GM19324 (cell line): ENCODE measurements at regions not wholly inside any gene's neighbourhood (a gene's known extent, or its start where the extent isn't known, plus 50 kb on each side); places are given as distances from the start of the nearest gene placed in this dataset.

ENCODE experiments used
- ATAC-seq: cut with Tn5 transposase; IDR thresholded peaks from one replicate; pipeline ENCODE4 v1.9.1; 2021; ENCODE audit warnings: mild to moderate bottlenecking, moderate library complexity; ENCODE audit not compliant: unreplicated experiment, low FRiP score

DNA sequence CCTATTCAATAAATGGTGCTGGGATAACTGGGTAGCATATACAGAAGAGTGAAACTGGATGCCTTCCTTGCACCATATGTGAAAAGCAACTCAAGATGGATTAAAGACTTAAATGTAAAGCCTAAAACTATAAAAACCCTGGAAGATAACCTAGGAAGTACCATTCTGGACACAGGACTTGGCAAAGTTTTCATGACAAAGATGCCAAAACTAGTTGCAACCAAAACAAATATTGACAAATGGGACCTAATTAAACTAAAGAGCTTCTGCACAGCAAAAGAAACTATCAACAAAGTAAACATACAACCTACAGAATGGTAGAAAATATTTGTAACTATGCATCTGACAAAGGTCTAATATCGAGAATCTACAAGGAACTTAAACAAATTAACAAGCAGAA, 129.1 kb upstream of the CTBP2 start:
- no peak for ATAC-seq

DNA sequence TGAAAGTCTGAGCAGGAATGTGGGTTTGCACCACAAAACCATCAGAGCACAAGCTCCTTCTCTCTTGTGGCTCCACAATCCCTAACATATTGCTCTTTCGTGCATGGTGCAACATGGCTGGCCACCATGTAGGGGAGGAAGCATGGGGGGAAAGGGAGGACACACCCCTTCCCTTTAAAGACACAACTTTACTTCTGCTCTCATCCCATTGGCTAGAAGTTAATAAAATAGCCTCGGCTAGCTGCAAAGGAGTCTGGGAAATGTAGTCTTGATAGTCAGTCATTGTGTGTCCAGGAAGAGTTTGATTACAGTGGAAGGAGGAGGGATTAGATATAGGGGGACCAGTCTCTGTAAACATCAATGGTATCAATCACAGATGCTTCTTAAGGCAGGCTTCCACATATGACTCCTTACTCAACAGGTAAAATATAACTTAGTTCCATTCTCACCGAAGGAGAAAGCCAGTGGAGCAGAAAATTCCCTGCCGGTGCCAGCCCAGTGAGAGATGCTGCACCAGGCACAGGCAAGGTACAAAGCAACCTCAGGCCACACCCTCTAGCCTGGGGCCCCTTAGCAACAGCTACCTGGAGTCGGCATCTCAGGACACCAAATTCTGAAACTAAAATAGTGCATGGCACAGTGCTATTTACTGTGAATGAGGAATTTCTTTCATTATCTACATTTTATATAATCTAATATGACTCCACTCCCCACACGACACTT, 124.7 kb upstream of the CTBP2 start:
- no peak for ATAC-seq

DNA sequence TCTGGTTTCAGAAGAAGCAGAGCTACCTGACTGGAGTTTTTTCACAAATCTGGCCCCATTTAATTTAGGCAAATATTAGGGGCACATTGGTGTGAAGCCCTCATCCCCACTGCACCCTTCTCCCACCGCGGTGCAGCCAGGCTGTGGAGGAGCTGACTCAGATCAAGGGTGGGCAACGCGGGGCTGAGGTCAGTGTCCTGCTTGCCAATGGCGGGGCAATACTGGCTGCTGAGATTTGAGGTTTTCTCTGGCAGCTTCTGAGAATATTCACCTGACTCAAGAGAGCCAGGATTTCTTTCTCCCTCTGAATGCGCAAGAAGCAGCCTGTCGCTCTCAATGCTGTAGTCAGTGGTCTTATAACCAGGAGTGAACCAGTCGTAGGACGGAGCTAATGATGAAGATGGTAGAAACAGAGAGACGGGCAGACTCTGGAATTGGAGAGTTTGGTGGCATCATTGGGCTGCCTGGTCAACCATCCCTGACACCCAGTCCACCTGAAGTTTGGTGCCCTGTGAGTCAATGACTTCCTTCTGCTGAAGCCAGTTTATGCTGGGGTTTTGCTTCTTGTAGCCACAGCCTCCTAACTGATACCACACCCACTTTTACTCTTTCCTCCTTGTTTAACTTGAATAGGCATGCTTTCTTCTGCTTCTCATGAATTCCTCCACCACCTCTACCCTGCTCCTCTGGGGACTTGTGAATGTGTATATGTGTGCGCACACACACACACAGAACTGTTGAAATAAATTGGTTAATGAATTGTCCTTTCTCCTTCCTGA, 123.7 kb upstream of the CTBP2 start:
- no peak for ATAC-seq

DNA sequence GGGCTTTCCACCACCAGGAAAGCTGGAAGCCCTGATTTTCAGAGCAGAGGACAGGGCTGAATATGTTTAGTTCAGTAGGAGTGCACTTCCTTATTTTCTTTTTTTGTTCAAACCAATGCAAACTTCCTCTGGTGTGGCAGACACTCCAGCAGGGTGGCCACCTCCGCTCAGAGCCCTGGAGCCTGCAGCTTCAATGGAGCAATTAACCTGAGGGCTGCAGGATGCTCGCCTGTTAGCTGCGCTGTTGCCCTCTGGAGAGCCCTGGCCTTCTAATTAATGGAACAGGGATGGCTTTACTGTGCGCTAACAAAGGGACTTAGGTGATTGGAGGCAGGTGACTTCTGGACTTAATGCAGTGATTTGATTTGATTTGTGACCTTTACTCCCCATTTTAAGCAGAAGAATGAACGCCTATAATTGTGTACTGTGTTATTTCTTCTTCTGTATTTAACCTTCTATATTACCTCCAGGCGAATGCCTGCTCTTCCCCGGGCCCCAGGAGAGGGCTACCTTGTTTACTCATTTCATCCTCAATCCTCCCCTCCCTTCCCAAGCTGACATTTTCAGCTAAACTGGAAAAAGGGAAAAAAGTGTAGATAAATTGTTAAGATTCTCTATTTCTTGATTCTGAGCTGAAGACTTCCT, 123.0 kb upstream of the CTBP2 start:
- ATAC-seq, result no peak

- ATAC-seq, result no peak
Observed at GRCh38 chr10:125281091-125281490, 120.7 kb upstream of the CTBP2 start.

- ATAC-seq, result no peak
Observed at GRCh38 chr10:125276133-125276532, 115.8 kb upstream of the CTBP2 start.

GRCh38 chr10:125274961-125275360, 114.6 kb upstream of the CTBP2 start:
- ATAC-seq, result no peak

GRCh38 chr10:125273023-125273422, 112.7 kb upstream of the CTBP2 start:
- no peak for ATAC-seq

- ATAC-seq, result no peak
Observed at GRCh38 chr10:125269716-125270115, 109.4 kb upstream of the CTBP2 start.

- ATAC-seq, result no peak
Observed at GRCh38 chr10:125266966-125267365, 106.6 kb upstream of the CTBP2 start.

- no peak for ATAC-seq
Observed at GRCh38 chr10:125266541-125266940, 106.2 kb upstream of the CTBP2 start.

GRCh38 chr10:125265579-125265955, 105.2 kb upstream of the CTBP2 start:
- ATAC-seq, result no peak

GRCh38 chr10:125264757-125265578, 104.6 kb upstream of the CTBP2 start:
- no peak for ATAC-seq

DNA sequence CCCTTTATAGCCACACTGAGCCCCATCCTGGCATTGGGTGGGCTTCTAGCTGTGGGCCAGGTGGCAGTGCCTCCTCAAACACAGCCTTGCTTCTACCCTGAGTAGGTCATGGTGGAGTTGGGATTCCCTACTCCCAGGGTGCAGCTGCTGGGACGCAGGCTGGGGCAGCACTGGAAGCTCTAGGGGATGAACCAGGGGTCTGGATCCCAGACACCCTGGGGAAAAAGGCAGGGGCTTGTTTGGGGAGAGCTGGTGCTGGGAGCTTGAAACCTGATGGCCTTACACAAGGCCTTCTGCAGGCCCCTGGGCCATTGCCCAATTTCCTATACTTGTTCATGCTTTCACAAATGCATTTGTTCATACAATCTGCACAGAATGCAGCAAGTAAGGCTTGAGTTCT, 103.7 kb upstream of the CTBP2 start:
- no peak for ATAC-seq

DNA sequence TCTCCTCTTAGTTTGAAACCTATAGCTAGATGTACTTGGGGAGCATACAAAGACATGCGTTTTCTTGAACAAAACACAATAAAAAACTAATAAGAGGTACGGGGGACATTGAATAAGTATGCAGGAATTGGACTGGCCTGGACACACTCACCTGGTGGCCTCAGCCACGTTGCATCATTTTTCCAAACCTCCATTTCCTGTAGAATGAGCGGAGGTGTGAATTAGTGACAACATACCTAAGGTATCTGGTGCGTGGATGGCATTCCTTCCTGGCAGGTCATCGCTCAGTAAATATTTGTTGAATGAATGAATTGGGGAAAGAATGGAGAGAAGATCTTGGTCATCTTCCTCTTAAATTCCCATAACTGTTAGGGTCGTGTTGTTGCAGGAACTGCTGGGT, 103.2 kb upstream of the CTBP2 start:
- no peak for ATAC-seq

- no peak for ATAC-seq
Observed at GRCh38 chr10:125262920-125263319, 102.6 kb upstream of the CTBP2 start.

GRCh38 chr10:125262409-125262808, 102.0 kb upstream of the CTBP2 start:
- no peak for ATAC-seq

GRCh38 chr10:125261491-125262186, 101.3 kb upstream of the CTBP2 start:
- ATAC-seq, result no peak

DNA sequence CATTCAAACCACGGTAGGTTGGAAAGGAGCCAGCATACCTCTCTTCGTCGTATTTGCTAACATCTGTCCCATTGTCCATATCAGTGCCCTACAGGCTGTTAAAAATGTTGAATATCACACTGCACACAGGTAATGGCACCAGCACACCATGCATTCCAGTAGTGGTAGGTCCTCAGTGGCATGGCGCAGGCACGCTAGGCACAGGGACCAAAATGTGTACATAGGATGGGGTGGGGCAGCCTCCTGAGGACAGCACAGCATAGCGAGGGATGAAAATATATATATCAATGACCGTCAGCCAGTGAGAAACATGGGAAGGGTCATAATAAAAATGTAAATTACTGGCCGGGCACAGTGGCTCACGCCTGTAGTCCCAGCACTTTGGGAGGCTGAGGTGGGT, 99.9 kb upstream of the CTBP2 start:
- ATAC-seq, result no peak

GRCh38 chr10:125259651-125260050, 99.3 kb upstream of the CTBP2 start:
- ATAC-seq, result no peak
